Ramos (cell line): ENCODE measurements at regions not wholly inside any gene's neighbourhood (a gene's known extent, or its start where the extent isn't known, plus 50 kb on each side); places are given as distances from the start of the nearest gene placed in this dataset.

Source experiments
- in situ Hi-C: fragments of 300-500 bp; cut with MboI; formaldehyde crosslinking; loops from one replicate; pipeline ENCODE4 v1.14.3; 2022; ENCODE audit warnings: low sequenced_read_pairs; ENCODE audit not compliant: unreplicated experiment

DNA sequence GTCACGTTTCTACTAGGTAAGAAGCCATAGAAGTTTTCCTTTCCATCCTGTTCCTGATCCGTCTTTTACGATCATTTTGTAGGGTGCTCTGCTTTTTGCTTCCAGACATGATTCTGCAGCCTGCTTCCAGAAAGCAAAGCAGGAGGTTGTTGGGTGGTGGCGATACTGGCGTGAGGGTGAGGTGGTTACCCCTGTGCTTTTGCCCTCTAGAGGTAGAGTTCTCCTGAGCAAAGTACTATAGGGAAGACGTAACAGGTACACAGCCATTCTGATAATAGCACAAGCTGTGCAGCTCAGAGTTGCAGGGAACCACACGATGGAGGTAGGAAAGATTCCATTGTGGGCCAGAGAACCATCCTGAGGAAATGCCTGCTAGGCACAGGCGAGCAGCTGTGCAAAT lies 186.0 kb downstream of the PAH start:
- in situ Hi-C loops: no loop called here

- in situ Hi-C loops: no loop called here
These were observed 188.4 kb downstream of the PAH start for GRCh38 chr12:102728506-102729242.

GRCh38 chr12:102726686-102727085 lies 190.4 kb downstream of the PAH start:
- in situ Hi-C loops: no loop called here

DNA sequence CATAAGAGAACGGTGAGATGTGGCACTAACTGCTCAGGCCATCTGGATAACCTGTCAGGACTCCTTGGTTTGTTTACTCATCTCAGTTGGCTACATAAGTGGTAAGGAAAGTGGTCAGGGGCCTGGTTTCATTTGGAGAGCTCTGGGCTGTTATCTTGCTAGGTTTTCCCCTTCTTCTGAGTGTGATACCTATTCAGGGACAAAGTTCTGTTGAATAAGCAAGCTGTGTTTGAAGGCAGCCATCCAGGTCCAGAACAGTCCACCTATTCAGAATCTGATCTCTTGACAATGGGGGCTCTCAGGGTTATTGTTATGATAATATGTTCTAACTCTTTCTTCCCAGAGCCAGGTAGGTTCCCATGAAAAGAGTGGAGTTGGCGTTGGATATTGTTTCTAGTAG lies 194.9 kb downstream of the PAH start:
- in situ Hi-C loops: loop anchor here (25.0 kb wide), 1 partner anchor 785 kb away; no protein-coding TSS in a partner anchor

DNA sequence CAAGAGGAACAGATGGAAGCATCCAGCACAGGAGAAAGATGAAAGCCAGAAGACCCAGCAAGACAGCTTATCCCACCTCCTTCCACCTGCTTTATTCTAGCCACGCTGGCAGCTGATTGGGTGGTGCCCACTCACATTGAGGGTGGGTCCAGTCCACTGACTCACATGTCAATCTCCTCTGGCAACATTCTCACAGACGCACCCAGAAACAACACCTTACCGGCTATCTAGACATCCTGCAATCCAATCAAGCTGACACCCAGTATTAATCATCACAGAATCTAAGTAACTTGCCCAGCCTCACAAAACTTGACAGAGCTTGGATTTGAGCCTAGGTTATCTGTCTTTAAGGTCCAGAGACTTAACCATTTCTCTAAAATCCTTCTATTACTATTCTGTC lies 208.9 kb downstream of the PAH start:
- in situ Hi-C loops: loop anchor here (25.0 kb wide), 1 partner anchor 771 kb away; no protein-coding TSS in a partner anchor

- in situ Hi-C loops: loop anchor here (25.0 kb wide), 1 partner anchor 765 kb away; no protein-coding TSS in a partner anchor
These were observed 214.5 kb downstream of the PAH start for GRCh38 chr12:102702447-102703114.

- in situ Hi-C loops: no loop called here
These were observed 215.7 kb upstream of the IGF1 start for GRCh38 chr12:102696045-102696444.

DNA sequence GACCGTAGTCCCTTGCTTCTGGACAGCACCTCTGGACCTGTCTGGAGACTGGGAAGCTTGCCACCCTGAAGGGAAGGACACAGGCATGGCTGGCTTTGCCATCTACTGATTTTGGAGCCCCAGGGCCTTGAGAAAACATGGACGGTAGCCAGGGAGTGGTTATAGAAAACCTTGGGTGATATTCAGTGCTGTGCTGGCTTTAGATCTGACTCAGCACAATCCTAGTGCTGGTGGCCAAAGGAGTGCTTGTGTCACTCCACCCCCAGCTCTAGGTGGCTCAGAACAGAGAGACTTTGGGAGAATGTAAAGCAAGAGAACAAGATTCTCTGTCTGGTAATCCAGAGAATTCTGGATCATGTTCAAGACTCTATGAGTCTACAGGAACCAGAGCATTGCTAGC lies 214.5 kb upstream of the IGF1 start:
- in situ Hi-C loops: no loop called here

DNA sequence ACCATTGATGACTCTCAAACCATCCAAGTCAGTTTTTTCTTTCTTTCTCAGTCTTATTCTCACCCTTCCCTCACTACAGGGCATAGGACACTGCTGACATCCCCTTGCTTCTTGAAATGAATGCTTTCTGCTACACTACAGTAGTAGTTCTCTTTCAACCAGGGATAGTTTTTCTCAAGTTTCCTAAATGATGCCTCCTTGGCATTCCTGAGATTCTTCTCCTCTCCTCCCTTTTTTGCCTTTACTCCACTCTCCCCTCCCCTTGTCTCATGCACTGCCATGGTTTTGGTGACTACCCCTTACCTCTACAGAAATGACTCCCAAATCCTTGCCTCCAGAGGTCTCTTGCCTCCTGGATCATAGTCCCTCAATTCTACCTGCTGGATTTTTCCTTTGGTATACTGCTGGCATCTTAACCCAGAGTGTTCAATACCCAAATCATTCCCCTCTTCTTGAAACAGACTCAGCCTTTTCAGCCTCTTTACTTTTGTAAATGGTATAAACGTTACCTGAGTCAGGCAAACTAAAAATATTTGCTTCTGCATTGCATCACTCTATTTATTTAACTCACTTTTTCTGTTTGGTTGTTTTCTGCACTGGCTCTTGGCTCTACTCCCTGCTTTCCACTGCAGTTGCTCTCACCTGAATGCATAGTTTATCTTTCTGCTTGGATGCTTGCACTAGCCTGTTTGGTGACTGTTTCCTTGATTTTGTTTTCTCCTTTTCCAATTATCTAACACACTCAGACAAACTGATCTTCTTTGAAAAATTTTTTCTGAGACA lies 211.6 kb upstream of the IGF1 start:
- in situ Hi-C loops: no loop called here

DNA sequence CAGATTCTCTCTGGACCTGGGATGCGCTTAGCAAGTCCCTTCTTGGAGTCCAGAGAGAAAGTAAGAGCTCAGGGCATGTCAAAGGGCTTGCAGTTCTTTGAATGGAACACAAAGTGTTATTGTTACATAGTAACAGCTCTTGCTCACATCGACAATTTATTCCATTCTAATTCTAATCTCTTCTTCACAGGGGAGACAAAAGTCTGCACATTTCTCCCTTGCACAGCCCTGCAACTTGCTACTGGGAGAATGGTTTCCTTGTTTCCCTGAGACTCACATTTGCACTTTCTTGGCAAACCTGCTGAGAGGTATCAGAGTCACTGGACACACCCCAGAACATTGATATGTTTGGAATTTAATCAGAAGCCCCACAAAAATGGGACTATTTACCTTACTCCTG lies 209.9 kb upstream of the IGF1 start:
- in situ Hi-C loops: no loop called here

DNA sequence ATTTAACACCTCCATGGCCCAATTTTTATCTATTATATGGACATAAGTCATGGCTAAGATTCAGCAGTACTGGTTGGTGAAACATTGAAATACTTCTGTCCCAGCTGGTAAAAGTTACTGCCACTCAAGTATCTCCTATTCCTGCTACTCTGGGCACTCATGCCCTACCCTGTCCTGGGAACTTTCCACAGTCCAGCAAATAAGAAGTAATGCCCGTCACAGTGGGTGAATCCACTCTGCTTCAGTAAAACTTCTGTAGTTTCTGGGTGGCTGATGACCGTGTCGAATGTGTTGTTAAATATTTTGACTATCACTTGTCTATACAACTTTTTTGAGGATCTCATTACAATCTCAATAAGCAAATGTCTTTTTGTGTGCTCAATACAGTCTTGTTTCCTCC lies 209.3 kb upstream of the IGF1 start:
- in situ Hi-C loops: no loop called here

GRCh38 chr12:102687523-102687922 lies 207.2 kb upstream of the IGF1 start:
- in situ Hi-C loops: no loop called here

DNA sequence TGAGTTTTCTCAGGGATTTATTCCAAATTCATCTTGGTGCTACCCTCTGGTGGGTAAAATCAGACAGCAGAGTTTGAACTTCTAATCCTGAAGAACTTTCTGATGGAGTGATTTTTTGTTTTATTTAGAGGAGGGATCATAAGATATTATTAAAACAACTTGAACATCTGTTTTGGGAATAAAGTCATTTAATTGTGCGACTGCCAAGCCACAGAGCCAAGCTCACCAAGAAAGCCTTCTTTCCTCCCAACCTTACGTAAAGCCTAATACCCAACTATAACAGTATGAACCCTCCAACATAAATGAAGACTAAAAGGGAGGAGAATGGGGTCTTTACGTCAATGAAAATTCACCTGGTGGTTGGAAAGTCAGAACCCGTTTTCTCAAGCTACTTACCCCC lies 205.5 kb upstream of the IGF1 start:
- in situ Hi-C loops: no loop called here

- in situ Hi-C loops: no loop called here
These were observed 204.8 kb upstream of the IGF1 start for GRCh38 chr12:102685172-102685571.

- in situ Hi-C loops: no loop called here
These were observed 202.3 kb upstream of the IGF1 start for GRCh38 chr12:102682366-102683289.

DNA sequence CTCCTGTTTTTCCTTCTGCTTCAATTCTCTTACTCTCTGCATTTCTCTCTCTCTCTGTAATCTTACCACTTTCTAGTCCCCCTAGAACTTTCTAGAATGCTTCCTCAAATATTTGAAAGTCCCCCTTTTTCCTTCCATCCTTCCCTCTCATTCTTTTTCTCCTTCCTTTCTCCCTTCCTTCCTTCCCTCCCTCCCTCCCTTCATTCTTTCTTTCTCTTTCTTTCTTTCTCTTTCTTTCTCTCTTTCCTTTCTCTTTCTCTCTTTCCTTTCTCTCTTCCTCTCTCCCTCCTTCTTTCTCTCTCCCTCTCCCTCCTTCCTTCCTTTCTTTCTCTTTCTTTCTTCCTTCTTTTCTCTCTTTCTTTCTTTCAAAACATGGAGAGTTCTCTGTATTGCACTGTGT lies 201.4 kb upstream of the IGF1 start:
- in situ Hi-C loops: no loop called here

GRCh38 chr12:102681309-102681708 lies 200.9 kb upstream of the IGF1 start:
- in situ Hi-C loops: no loop called here

DNA sequence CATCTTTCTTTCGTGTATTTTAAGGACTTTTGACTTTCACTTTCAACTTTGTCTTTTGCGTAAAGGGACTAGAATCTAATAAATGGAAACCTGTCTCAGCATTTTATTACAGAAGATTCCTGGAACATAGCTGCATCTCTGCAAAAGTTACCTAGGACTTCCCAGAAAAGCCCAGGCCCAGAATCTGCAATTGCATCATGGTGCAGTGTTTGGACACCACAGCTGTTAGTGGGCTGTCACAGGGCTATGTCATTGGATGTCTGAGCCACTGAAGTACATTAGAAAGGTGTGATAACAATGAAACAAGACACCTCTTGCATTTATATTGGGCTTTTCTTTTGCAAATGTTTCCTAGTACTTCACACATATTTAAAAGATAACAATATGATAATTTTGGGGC lies 199.9 kb upstream of the IGF1 start:
- in situ Hi-C loops: no loop called here

DNA sequence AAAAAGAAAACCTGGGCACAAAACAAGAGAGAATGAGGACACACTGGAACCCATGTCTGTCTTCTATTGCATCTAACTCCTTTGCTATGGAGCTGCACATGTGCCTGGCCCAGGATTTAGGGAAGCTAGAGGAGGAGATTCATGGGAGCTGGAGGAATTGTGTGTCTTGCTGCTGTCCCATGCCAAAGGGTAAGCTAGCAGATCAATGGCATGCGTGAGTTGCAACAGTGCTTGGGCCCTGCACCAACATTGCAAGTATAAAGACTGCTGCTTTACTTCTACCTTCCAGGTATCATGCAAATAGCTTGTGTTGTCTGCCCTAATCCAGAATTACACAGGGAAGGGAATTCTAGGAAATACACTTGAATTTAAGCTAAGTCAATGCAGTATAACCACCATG lies 196.4 kb upstream of the IGF1 start:
- in situ Hi-C loops: no loop called here

DNA sequence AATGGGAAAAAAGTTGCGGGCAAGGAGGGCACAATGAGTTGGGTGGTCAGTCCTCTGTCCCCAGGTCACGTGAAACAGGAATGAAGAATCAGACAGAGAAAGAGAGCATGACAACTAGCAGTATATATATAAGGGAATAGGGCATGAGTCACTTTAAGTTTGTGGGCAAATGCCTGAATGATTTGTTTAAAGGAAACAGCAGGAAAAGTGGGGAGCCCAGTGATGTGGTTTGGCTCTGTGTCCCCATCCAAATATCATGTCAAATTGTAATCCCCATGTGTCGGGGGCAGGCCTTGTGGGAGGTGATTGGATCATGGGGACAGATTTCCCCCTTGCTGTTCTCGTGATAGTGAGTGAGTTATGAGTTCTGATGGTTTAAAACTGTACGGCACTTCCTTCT lies 195.3 kb upstream of the IGF1 start:
- in situ Hi-C loops: no loop called here
